ENCODE measurements at regions not wholly inside any gene's neighbourhood (a gene's known extent, or its start where the extent isn't known, plus 50 kb on each side); places are given as distances from the start of the nearest gene placed in this dataset.

DNA sequence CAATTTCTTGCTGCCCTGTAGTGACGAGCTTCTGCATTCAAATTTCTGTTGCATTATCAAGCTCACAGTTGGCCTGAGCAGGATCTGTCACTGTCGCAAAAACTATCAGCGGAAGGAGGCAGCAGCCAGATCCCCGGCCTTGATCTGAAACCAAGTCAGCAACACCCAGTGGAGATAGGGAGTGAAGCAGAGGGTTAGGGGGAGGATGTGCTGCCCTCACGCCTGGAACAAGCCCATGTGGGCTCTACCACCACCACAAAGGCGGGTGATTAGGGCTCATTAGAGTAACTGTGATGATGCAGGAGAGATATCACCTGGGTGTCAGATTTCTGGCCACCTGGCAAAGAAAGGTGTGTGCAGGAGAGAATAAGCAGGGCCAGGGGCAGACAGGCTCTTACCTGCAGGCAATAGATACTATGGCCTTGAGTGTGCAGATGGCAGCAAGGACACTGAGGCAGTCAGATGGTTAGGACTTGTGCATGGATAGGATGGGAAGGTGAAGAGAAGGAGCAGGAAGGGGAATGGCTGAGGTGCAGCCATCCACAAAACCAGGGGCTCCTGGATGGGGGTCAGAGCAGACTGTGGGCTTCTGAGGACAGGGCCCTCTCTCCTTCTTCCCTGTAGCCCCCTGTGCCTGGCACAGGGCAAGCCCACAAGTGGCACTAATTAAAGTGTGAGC lies 417.3 kb downstream of the RPS24 start:
- no peak for DNase-seq (ENCODE audit: low read depth)
- H3K4me3 ChIP-seq (ENCODE audit: low read depth, low read length), result no peak overlapping the region
- TF ChIP-seq, protein P1, sequence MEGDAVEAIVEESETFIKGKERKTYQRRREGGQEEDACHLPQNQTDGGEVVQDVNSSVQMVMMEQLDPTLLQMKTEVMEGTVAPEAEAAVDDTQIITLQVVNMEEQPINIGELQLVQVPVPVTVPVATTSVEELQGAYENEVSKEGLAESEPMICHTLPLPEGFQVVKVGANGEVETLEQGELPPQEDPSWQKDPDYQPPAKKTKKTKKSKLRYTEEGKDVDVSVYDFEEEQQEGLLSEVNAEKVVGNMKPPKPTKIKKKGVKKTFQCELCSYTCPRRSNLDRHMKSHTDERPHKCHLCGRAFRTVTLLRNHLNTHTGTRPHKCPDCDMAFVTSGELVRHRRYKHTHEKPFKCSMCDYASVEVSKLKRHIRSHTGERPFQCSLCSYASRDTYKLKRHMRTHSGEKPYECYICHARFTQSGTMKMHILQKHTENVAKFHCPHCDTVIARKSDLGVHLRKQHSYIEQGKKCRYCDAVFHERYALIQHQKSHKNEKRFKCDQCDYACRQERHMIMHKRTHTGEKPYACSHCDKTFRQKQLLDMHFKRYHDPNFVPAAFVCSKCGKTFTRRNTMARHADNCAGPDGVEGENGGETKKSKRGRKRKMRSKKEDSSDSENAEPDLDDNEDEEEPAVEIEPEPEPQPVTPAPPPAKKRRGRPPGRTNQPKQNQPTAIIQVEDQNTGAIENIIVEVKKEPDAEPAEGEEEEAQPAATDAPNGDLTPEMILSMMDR (IDR thresholded peaks at IDR 0.05; ENCODE audit: insufficient read depth, low read depth, low read length, missing control alignments), result no peak

DNA sequence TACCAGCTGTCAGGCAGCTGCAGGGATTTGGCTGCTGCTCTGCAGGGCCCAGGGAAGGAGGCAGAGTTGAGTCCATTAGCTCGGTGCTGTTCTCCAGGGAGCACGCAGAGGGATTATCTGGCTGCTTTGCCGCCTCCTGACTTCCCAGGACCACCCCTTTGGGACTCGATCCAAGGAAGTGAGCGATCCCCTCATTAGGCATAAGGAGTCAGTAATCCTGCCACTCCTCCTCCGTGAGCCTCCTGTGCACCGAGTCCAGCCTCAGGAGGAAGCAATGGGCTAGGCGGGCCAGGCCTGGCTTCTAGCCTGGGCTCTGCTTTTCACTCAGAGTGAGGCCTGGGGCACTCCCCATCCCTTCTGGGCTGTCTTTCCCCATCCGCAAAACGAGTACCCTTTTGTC lies 417.9 kb downstream of the RPS24 start:
- H3K4me3 ChIP-seq (ENCODE audit: low read depth, low read length), result no peak overlapping the region
- DNase-seq (ENCODE audit: low read depth), result no peak
- TF ChIP-seq, protein P1 (IDR thresholded peaks at IDR 0.05; ENCODE audit: insufficient read depth, low read depth, low read length, missing control alignments), result no peak

DNA sequence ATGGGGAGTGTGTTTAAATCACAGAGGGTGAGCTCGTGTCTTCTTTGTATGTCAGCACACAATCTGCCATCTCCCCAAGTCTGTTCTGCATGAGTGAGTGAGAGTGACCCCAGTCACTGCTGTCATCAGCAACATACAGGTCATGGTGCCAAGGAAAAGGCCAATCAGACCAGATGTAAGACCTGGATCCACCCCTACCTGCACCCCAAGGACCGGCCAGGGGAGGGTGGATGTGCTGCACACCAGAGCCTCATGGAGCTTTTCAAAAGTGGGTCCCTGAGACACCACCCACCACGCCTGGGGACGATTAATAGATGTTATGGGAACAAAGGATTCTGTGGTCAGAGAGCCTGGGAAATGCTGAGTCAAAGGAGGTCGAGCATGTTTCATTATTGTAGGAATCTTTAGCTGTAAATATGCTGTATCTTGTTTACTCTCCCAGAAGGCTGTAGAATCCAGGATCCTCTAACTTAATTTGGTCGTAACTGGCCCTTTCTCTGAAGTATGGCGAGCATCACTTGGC lies 420.5 kb downstream of the RPS24 start:
- TF ChIP-seq, protein P1 (IDR thresholded peaks at IDR 0.05; ENCODE audit: insufficient read depth, low read depth, low read length, missing control alignments), result no peak
- DNase-seq (ENCODE audit: low read depth), result no peak

DNA sequence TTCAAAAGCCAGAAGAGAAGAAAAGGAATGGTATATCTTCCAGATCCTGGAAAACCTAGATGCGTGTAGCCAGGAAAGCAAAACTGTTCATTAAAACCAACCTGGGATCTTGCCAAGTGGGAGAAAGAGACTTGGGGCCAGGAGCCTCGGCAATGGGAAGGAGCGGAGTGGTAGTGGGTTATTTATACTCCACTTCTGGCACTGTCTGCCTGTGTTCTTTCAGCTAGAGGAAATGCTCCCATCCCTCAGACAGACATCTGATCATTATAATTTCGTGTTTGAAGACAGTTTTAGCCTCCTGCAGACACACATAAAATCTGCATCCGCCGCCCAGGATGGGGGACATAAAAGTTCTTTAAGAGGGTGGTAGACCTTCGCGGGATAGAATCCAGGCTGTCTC lies 421.6 kb downstream of the RPS24 start:
- no peak for DNase-seq (ENCODE audit: low read depth)
- H3K4me3 ChIP-seq (ENCODE audit: low read depth, low read length), result no peak overlapping the region
- TF ChIP-seq, protein P1 (IDR thresholded peaks at IDR 0.05; ENCODE audit: insufficient read depth, low read depth, low read length, missing control alignments), result no peak

More for the DNA sequence above, 420.5 kb downstream of the RPS24 start:
- no peak overlapping the region for H3K4me3 ChIP-seq (ENCODE audit: low read depth, low read length)

DNA sequence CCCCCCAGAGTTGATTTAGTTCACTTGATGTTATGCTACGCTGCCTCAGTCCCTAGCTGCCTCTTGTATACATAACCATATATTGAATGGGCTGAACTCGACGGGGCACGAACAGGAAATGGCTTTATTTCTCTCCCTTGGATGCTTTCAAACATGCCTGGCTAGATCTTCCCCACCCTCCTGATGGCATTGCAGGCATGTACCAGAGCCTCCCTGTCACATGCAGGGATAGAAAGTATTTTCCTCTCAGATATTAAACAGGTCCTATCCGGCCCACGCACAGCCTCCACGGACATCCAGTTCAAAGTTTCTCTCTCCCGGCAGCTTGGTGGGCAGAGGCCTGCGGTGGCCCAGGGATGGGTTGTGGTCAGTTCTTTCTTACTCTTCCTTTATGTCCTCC lies 422.1 kb downstream of the RPS24 start:
- TF ChIP-seq, protein P1 (IDR thresholded peaks at IDR 0.05; ENCODE audit: insufficient read depth, low read depth, low read length, missing control alignments), result no peak
- no peak overlapping the region for H3K4me3 ChIP-seq (ENCODE audit: low read depth, low read length)
- no peak for DNase-seq (ENCODE audit: low read depth)

DNA sequence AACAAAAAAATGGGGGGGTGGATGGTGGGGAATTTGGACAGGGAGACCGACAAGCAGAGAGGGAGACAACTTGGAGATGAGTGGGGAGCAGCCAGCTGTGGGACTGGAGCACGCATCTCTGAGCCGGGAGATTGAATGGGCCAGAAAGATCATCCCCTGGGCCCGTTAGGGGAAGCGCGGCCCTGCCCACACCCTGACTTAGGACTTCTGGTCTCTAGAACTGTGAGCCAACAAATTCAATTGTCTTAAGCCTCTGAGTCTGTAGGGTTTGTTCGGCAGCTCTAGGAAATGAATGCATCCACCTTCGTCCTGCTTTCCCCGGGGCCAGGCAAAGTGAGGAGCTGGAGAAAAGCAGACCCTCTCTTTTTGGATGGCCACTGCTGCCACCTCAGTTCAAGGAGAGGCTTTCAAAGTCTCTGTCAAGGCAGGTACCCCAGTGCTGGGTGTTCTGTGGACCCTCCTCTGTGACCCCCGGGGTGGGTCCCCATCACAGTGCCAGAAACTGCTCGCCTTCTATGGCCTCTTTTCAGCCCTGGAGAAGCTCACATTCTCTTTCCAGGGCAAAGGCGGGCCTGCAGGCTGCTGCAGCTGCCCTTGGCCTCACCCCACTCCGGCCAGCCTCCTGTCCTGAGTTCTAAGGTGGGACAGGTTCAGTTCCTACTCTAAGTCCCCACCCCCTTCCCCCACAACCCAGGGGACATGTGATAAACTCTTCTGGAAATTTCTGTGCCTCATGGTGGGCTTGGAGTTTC lies 423.2 kb downstream of the RPS24 start:
- TF ChIP-seq, protein P1 (IDR thresholded peaks at IDR 0.05; ENCODE audit: insufficient read depth, low read depth, low read length, missing control alignments), result no peak
- H3K4me3 ChIP-seq (ENCODE audit: low read depth, low read length), result no peak overlapping the region
- DNase-seq (ENCODE audit: low read depth), result no peak

Measured in GM12865 (cell line).